Kidney epithelial cell (primary cell): ENCODE measurements at regions not wholly inside any gene's neighbourhood (a gene's known extent, or its start where the extent isn't known, plus 50 kb on each side); places are given as distances from the start of the nearest gene placed in this dataset.
A peak's percentile ranks its signal among the peaks of the same experiment; 100 is the strongest.
"Not testable (repeated sequence)": the region's sequence is repeated elsewhere in the genome, so short reads cannot be mapped to it uniquely, and the experiment has no call there.

Source experiments
- DNase-seq: peaks from one replicate; pipeline ENCODE4 v3.0.0-alpha.2; 2010; ENCODE audit warnings: low read depth
- H3K27me3 ChIP-seq: 2 replicates; pipeline ENCODE4 v1.6.0; 2011; ENCODE audit warnings: low read length; ENCODE audit not compliant: control insufficient read depth, insufficient read depth
- H3K36me3 ChIP-seq: 2 replicates; pipeline ENCODE4 v1.5.1; 2011; ENCODE audit warnings: low read length; ENCODE audit not compliant: control insufficient read depth, insufficient read depth
- H3K4me3 ChIP-seq: 2 replicates; pipeline ENCODE4 v1.5.1; 2011; ENCODE audit warnings: low read depth, mild to moderate bottlenecking, control low read depth, low read length
- TF ChIP-seq, protein P1 (sequence below): IDR thresholded peaks from 2 replicates; pipeline ENCODE4 v1.5.1; 2011; ENCODE audit warnings: mild to moderate bottlenecking, moderate library complexity, low read length, control low read depth, inconsistent platforms; ENCODE audit not compliant: insufficient read depth, poor library complexity, severe bottlenecking

DNA sequence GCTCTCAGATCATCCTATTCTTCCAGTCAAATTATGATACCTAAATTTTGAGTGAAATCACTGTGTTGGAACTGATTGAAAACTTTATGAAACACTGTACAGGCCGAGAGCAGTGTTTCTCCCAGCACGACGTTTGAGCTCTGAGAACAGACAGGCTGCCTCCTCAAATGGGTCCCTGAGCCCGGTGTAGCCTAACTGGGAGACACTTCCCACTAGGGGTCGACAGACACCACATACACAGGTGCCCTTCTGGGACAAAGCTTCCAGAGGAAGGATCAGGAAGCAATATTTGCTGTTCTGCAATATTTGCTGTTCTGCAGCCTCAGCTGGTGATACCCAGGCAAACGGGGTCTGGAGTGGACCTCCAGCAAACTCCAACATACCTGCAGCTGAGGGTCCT, 392.5 kb upstream of the PBX1 start:
- TF ChIP-seq, protein P1, sequence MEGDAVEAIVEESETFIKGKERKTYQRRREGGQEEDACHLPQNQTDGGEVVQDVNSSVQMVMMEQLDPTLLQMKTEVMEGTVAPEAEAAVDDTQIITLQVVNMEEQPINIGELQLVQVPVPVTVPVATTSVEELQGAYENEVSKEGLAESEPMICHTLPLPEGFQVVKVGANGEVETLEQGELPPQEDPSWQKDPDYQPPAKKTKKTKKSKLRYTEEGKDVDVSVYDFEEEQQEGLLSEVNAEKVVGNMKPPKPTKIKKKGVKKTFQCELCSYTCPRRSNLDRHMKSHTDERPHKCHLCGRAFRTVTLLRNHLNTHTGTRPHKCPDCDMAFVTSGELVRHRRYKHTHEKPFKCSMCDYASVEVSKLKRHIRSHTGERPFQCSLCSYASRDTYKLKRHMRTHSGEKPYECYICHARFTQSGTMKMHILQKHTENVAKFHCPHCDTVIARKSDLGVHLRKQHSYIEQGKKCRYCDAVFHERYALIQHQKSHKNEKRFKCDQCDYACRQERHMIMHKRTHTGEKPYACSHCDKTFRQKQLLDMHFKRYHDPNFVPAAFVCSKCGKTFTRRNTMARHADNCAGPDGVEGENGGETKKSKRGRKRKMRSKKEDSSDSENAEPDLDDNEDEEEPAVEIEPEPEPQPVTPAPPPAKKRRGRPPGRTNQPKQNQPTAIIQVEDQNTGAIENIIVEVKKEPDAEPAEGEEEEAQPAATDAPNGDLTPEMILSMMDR = peak; percentile 6
- DNase-seq, H3K4me3 ChIP-seq, H3K36me3 ChIP-seq, H3K27me3 ChIP-seq: not testable (repeated sequence)

DNA sequence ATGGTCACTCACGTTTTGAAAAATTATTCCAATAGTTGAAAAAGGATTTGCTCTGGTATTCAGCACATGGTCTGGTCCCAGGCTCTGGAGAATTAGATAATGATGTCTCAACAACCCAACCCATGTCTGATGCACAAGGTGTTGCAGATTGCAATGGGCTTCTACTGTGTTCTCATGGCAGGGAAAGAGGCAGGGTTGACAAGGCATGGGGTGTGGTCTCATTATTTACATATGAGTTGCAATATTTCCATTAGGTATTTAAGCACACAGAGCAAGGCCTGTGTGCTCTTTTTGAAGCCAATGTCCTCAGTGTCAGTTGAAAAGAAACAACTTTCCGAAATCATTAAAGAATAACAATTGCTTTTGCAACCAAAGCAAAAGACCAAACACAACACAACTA, 381.9 kb upstream of the PBX1 start:
- Histone ChIP-seq H3K27me3 (no peaks in the 10 kb centered on the region), H3K4me3 (no peak overlapping the region), H3K36me3 (no peaks in the 10 kb centered on the region)
- DNase-seq = no peak
- TF ChIP-seq, protein P1 = no peak

DNA sequence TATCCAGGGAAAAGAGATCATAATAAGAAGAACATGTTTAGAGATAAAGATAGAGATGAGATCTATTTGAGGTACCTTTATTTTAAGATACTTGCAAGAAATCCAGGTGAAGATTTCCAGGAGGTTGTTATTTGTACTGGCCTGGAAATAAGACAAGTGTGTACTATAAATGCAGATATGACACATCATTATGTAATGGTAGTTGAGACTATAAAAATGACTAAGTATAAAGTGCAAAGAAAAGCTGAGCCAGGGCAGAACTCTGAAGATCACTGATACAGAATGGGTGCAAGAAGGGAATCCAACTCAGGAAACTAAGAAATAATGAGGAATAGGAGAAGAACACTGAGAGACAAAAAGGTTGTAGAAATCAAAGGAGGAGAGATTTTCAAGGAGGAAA, 378.2 kb upstream of the PBX1 start:
- no peak for DNase-seq

DNA sequence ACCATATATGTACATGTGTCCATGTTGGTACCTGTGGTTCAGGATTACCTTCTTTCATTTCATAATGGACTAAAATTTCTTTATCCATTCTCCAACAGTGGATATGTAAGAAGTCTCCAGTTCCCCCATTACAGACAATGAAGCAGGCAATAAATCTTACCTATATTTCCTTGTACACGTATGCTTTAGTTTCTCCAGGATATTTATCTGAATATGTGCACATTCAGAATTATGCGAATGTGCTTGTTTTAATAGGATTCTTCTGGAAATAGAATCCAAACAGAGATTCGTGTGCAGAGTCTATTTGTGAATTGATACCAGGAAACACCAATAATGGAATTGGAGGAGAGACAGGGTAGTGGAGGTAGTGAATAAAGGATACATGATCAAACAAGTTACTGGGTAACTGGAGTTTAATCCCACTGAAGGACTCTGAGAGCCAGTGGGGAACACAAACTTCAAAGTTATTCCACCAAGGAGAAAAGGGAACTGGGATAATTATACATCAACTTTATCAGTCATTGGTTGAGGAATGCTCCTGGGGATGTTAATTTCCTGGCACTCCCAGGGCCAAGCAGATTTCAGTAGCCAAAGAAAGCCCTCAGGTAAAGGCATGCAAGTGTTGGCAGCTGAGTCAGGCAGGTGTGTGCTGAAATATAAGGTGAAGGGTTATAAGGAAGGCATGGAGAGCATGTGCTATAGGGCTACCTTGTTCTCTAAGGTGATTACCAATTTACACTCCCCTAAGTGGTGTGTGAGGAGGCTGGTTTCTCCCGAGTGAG, 374.9 kb upstream of the PBX1 start:
- TF ChIP-seq, protein P1 = no peak
- no peaks in the 10 kb centered on the region for H3K27me3 ChIP-seq
- H3K4me3 ChIP-seq = no peak overlapping the region
- no peaks in the 10 kb centered on the region for H3K36me3 ChIP-seq
- no peak for DNase-seq

More for the DNA sequence above, 378.2 kb upstream of the PBX1 start:
- Histone ChIP-seq H3K36me3 (no peaks in the 10 kb centered on the region), H3K4me3 (no peak overlapping the region), H3K27me3 (no peaks in the 10 kb centered on the region)
- TF ChIP-seq, protein P1 = no peak

DNA sequence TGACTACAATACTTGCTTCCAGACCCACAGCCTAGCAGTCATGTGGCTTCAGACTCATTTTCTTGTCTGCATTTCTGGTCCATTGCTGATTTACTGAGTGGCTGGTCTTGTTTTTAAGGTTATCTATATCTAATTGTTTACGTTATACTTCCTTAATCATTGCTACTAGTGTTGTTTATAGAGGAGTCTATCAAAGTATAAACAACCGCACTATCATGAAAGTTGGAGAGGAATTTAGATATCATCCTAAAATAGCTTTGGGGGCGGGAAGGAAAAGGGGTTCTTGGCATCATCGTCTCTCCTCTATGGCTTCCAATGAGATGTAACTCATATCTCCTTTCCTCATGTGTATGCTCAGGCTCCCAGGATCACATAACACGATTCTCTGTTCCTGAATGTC, 372.1 kb upstream of the PBX1 start:
- Histone ChIP-seq H3K4me3 (no peak overlapping the region), H3K36me3 (no peaks in the 10 kb centered on the region), H3K27me3 (no peaks in the 10 kb centered on the region)
- no peak for DNase-seq
- TF ChIP-seq, protein P1 = no peak

DNA sequence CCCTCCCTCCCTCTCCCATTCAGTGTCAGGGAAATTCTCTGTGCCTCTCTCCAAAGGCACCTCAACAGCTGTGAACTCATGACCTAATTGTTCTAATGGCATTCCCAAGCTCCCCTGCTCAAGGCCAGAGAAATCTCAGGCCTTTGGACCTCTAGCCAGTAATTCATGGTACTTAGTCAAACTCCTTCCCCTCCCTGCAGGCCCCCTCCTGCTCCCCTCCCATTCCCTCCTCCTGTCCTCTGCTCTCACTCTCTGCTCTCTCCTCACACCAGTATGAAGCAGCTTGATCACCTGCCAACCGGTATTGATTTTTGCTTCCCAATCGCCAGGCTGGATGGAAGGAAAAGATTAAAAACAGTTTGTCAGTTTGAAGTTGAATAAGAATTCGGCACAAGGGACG, 370.5 kb upstream of the PBX1 start:
- Histone ChIP-seq H3K36me3 (no peaks in the 10 kb centered on the region), H3K27me3 (no peaks in the 10 kb centered on the region), H3K4me3 (no peak overlapping the region)
- TF ChIP-seq, protein P1 = no peak
- no peak for DNase-seq
